H9 (cell line): ENCODE measurements at regions not wholly inside any gene's neighbourhood (a gene's known extent, or its start where the extent isn't known, plus 50 kb on each side); places are given as distances from the start of the nearest gene placed in this dataset.

ENCODE experiments used
- DNase-seq: peaks from one replicate; pipeline ENCODE4 v3.0.0-alpha.2; 2017
- H2AFZ ChIP-seq: one replicate; pipeline ENCODE4 v1.6.1; 2013; ENCODE audit warnings: mild to moderate bottlenecking, low read length, control low read depth, moderate library complexity
- H2AK5ac ChIP-seq: 2 replicates; pipeline ENCODE4 v1.6.1; 2013; ENCODE audit warnings: low read length, control low read depth, mixed read lengths; ENCODE audit not compliant: insufficient read length
- H2BK120ac ChIP-seq: one replicate; pipeline ENCODE4 v1.6.1; 2013; ENCODE audit warnings: low read depth, mild to moderate bottlenecking, low read length, control low read depth, inconsistent platforms; ENCODE audit not compliant: poor library complexity, severe bottlenecking
- H2BK12ac ChIP-seq: 2 replicates; pipeline ENCODE4 v1.6.1; 2013; ENCODE audit warnings: low read length, control low read depth, mixed read lengths, low read depth; ENCODE audit not compliant: insufficient read length
- H2BK15ac ChIP-seq: 2 replicates; pipeline ENCODE4 v1.6.1; 2013; ENCODE audit warnings: low read depth, low read length, control low read depth
- H2BK20ac ChIP-seq: one replicate; pipeline ENCODE4 v1.6.1; 2013; ENCODE audit warnings: low read depth, mild to moderate bottlenecking, low read length, control low read depth, inconsistent platforms; ENCODE audit not compliant: poor library complexity, severe bottlenecking
- H2BK5ac ChIP-seq: 2 replicates; pipeline ENCODE4 v1.6.1; 2013; ENCODE audit warnings: low read length, control low read depth, mixed read lengths; ENCODE audit not compliant: insufficient read length
- H3K14ac ChIP-seq: 2 replicates; pipeline ENCODE4 v1.6.1; 2013; ENCODE audit warnings: low read length, control low read depth; ENCODE audit not compliant: insufficient read depth
- H3K18ac ChIP-seq: 2 replicates; pipeline ENCODE4 v1.6.1; 2013; ENCODE audit warnings: low read depth, mild to moderate bottlenecking, mixed read lengths, low read length, control low read depth; ENCODE audit not compliant: insufficient read length
- H3K23ac ChIP-seq: 2 replicates; pipeline ENCODE4 v1.6.1; 2013; ENCODE audit warnings: low read length, control low read depth, mixed read lengths, low read depth; ENCODE audit not compliant: insufficient read length
- H3K23me2 ChIP-seq: 2 replicates; pipeline ENCODE4 v1.6.1; 2013; ENCODE audit warnings: low read depth, mild to moderate bottlenecking, mixed read lengths, low read length, control low read depth; ENCODE audit not compliant: insufficient read length, poor library complexity, severe bottlenecking
- H3K27ac ChIP-seq: 2 replicates; pipeline ENCODE4 v1.5.1; 2013; ENCODE audit warnings: low read length, control low read depth, mixed read lengths, low read depth; ENCODE audit not compliant: insufficient read length
- H3K27me3 ChIP-seq: 2 replicates; pipeline ENCODE4 v1.6.1; 2013; ENCODE audit warnings: low read length, control low read depth, inconsistent platforms; ENCODE audit not compliant: insufficient read depth
- H3K4ac ChIP-seq: 2 replicates; pipeline ENCODE4 v1.6.1; 2013; ENCODE audit warnings: low read depth, mild to moderate bottlenecking, control low read depth, inconsistent platforms, low read length, moderate library complexity
- H3K4me1 ChIP-seq: 2 replicates; pipeline ENCODE4 v1.6.1; 2013; ENCODE audit warnings: low read length, control low read depth, inconsistent platforms; ENCODE audit not compliant: insufficient read depth
- H3K4me2 ChIP-seq: 2 replicates; pipeline ENCODE4 v1.6.1; 2013; ENCODE audit warnings: low read length, control low read depth, mixed read lengths; ENCODE audit not compliant: insufficient read length, insufficient read depth
- H3K56ac ChIP-seq: 2 replicates; pipeline ENCODE4 v1.6.1; 2013; ENCODE audit warnings: low read depth, mild to moderate bottlenecking, mixed read lengths, low read length, control low read depth; ENCODE audit not compliant: insufficient read length
- H3K79me1 ChIP-seq: 2 replicates; pipeline ENCODE4 v1.6.1; 2013; ENCODE audit warnings: low read depth, mild to moderate bottlenecking, moderate library complexity, low read length, control low read depth, inconsistent platforms; ENCODE audit not compliant: insufficient read depth, poor library complexity, severe bottlenecking
- H3K79me2 ChIP-seq: 2 replicates; pipeline ENCODE4 v1.6.1; 2013; ENCODE audit warnings: low read length, control low read depth, inconsistent platforms; ENCODE audit not compliant: insufficient read depth
- H3K9ac ChIP-seq: 2 replicates; pipeline ENCODE4 v1.6.1; 2013; ENCODE audit warnings: low read length, control low read depth, mixed read lengths; ENCODE audit not compliant: insufficient read length; ENCODE audit errors: extremely low read depth
- H3K9me3 ChIP-seq: one replicate; pipeline ENCODE4 v1.6.1; 2013; ENCODE audit warnings: low read depth, low read length, inconsistent platforms; ENCODE audit not compliant: control insufficient read depth
- H3T11ph ChIP-seq: one replicate; pipeline ENCODE4 v1.6.1; 2013; ENCODE audit warnings: mild to moderate bottlenecking, low read length, control low read depth, inconsistent platforms
- H4K20me1 ChIP-seq: one replicate; pipeline ENCODE4 v1.6.1; 2013; ENCODE audit not compliant: control insufficient read depth, insufficient read length, insufficient read depth
- H4K5ac ChIP-seq: 2 replicates; pipeline ENCODE4 v1.6.1; 2013; ENCODE audit warnings: low read depth, mild to moderate bottlenecking, mixed read lengths, low read length, control low read depth; ENCODE audit not compliant: insufficient read length
- H4K8ac ChIP-seq: replicated peaks from 2 replicates; pipeline ENCODE4 v1.6.1; 2013; ENCODE audit warnings: low read length, control low read depth, mixed read lengths, low read depth; ENCODE audit not compliant: insufficient read length
- H4K91ac ChIP-seq: 2 replicates; pipeline ENCODE4 v1.6.1; 2013; ENCODE audit warnings: low read depth, mild to moderate bottlenecking, moderate library complexity, mixed read lengths, low read length, control low read depth; ENCODE audit not compliant: insufficient read length
- H3K27ac Mint-ChIP-seq, 3 experiments: 2 replicates in 2 of 3; 3 replicates in 1 of 3; pipeline ENCODE4 v1.8.0; 2020 to 2021; ENCODE audit warnings: mixed read lengths in 3 of 3, mild to moderate bottlenecking in 1 of 3, moderate library complexity in 1 of 3
- H3K27me3 Mint-ChIP-seq: 2 replicates; pipeline ENCODE4 v1.8.0; 2021; ENCODE audit warnings: low read depth, mild to moderate bottlenecking, moderate library complexity, mixed read lengths
- H3K36me3 Mint-ChIP-seq, 3 experiments: 2 replicates in 2 of 3; 3 replicates in 1 of 3; pipeline ENCODE4 v1.8.0; 2020 to 2021; ENCODE audit warnings: low read depth in 3 of 3, mixed read lengths in 3 of 3; ENCODE audit not compliant: insufficient read depth in 1 of 3
- H3K4me1 Mint-ChIP-seq, 2 experiments: 2 replicates each; pipeline ENCODE4 v1.8.0; 2020; ENCODE audit warnings: mixed read lengths in 2 of 2
- H3K4me3 Mint-ChIP-seq, 2 experiments: 2 replicates in 1 of 2; 3 replicates in 1 of 2; pipeline ENCODE4 v1.8.0; 2020 to 2021; ENCODE audit warnings: mild to moderate bottlenecking in 2 of 2, mixed read lengths in 2 of 2, moderate library complexity in 1 of 2
- H3K9me3 Mint-ChIP-seq, 2 experiments: 2 replicates in 1 of 2; 3 replicates in 1 of 2; pipeline ENCODE4 v1.8.0; 2020; ENCODE audit warnings: mild to moderate bottlenecking in 2 of 2, mixed read lengths in 2 of 2, moderate library complexity in 1 of 2
- CTCF ChIP-seq: fragments of 200-600 bp; sonication (generic); conservative IDR thresholded peaks from 3 replicates; pipeline ENCODE4 v1.8.0; 2021; ENCODE audit warnings: antibody characterized with exemption, mild to moderate bottlenecking
- WGBS: extraction: QIAGEN DNeasy Blood & Tissue Kit; methylation state at CpG from one replicate; pipeline ENCODE4 v1.1.7; 2013; ENCODE audit warnings: missing lambda C conversion rate, low lambda C conversion rate, mixed read lengths; ENCODE audit not compliant: insufficient read length; ENCODE audit errors: extremely low coverage; 5-methylcytosine and 5-hydroxymethylcytosine counted together

DNA sequence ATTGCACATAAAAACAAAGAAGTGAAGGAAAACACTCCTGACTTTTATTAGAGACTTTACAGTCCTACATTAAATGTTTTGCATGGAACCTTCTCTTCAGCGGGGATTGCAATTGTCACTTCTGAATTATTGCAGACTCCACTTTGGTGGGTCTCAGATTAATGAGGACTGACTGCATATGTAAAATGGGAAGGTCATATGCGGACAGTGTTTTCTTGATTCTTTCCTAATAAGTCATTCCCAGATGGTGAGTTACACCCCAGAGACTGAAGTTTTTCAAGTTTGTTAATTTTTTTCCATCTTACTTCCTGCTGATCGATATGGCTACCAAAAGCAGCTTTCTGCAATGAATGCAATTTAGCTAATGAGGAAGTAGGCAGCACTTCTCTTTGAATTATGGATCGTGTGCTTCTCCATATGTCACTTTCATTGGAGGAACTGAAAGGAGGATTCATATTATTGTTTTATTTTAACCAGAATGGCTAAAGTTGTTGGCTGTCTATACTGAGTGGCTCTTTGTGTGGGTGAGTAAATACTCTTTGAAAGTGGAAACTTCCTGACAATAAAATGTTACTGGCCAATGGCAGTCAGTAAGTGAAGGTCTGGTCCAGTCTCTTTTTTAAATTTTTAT lies 119.3 kb upstream of the CLNK start:
- H4K8ac ChIP-seq, result no peak overlapping the region

More for the DNA sequence above, 119.3 kb upstream of the CLNK start:
- Histone ChIP-seq H3K56ac (no peak overlapping the region), H3K14ac (no peak overlapping the region), H2BK20ac (no peak overlapping the region), H2AFZ (no peak overlapping the region), H3K4me1 (no peaks in the 10 kb centered on the region), H3K9me3 (no peaks in the 10 kb centered on the region), H3K27me3 (no peaks in the 10 kb centered on the region), H3K79me2 (no peaks in the 10 kb centered on the region), H4K91ac (no peak overlapping the region), H3K23ac (no peak overlapping the region), H4K20me1 (no peaks in the 10 kb centered on the region), H2AK5ac (no peak overlapping the region), H3K27ac (no peak overlapping the region), H3K79me1 (no peaks in the 10 kb centered on the region), H2BK5ac (no peak overlapping the region), H3T11ph (no peak overlapping the region), H2BK120ac (no peak overlapping the region), H2BK15ac (no peak overlapping the region), H3K4ac (no peak overlapping the region), H4K5ac (no peak overlapping the region), H2BK12ac (no peak overlapping the region), H3K4me2 (no peak overlapping the region), H3K23me2 (no peaks in the 10 kb centered on the region), H3K9ac (no peak overlapping the region), H3K18ac (no peak overlapping the region)
- DNase-seq, result no peak
- H3K4me1 Mint-ChIP-seq, result peaks cover 10% of the 10 kb centered on the region in 2 experiments
- H3K27ac Mint-ChIP-seq, result no peak overlapping the region
- peaks cover 0 to 5% of the 10 kb centered on the region in 2 experiments; a peak in 1 of 5 replicates for H3K9me3 Mint-ChIP-seq
- no peak for TF ChIP-seq CTCF
- H3K4me3 Mint-ChIP-seq, result no peak overlapping the region
- no peaks in the 10 kb centered on the region for H3K27me3 Mint-ChIP-seq
- peaks cover 0 to 6% (median 0%) of the 10 kb centered on the region in 3 experiments; a peak in 4 of 7 replicates for H3K36me3 Mint-ChIP-seq
- no CpG with 5 or more reads among the region's 4 CpGs for WGBS
